ENCODE measurements at regions not wholly inside any gene's neighbourhood (a gene's known extent, or its start where the extent isn't known, plus 50 kb on each side); places are given as distances from the start of the nearest gene placed in this dataset.

- TF ChIP-seq EZH2 (IDR thresholded peaks at IDR 0.05; ENCODE audit: low read depth, unreplicated experiment) (no peak), CTCF (conservative IDR thresholded peaks at IDR 0.05; ENCODE audit: low read depth in 2 of 2) (no peak), POLR2AphosphoS5 (IDR thresholded peaks at IDR 0.05; ENCODE audit: low read depth) (no peak), REST (IDR thresholded peaks at IDR 0.05; ENCODE audit: unreplicated experiment) (no peak), EZH2phosphoT487 (IDR thresholded peaks at IDR 0.05; ENCODE audit: unreplicated experiment) (no peak), ETS1 (IDR thresholded peaks at IDR 0.05) (no peak), ZNF331 (CRISPR knock-in tag; IDR thresholded peaks at IDR 0.05; ENCODE audit: low read depth) (no peak), JUNB (IDR thresholded peaks at IDR 0.05; ENCODE audit: unreplicated experiment) (no peak), ZNF114 (CRISPR knock-in tag; IDR thresholded peaks at IDR 0.05) (no peak), CREB1 (CRISPR knock-in tag; IDR thresholded peaks at IDR 0.05; ENCODE audit: low read depth) (no peak), STAT1 (IDR thresholded peaks at IDR 0.05; ENCODE audit: unreplicated experiment) (no peak)
Observed at GRCh38 chr11:92330114-92330513, 105.5 kb downstream of the FAT3 start.

Measured in GM23338 (cell line).